ENCODE measurements at regions not wholly inside any gene's neighbourhood (a gene's known extent, or its start where the extent isn't known, plus 50 kb on each side); places are given as distances from the start of the nearest gene placed in this dataset.

DNA sequence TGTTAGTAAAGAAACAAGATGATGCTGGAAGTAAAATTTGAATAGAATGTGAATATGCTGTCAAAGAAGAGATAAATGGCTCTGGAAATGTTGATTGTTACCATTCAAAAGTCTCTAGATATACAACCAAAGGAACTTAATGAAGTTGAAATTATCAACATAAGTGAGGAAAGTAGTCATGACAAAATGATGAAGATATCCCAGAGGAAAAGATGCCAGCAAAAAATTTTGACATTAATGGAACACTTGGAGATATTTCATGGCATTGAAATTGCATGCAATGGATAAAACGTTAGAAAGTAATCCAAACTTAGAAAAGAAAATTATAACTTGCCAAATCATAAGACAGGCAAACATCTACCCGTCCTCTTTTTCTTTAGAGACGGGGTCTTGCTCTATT lies 154.5 kb upstream of the OLFM3 start:
- H3K79me2 ChIP-seq (ENCODE audit: control insufficient read depth in 1 of 2, insufficient read depth in 2 of 2, low read length in 2 of 2): no peaks in the 10 kb centered on the region
- no peak overlapping the region for H2BK5ac ChIP-seq (ENCODE audit: low read depth, low read length)
- no peaks in the 10 kb centered on the region for H3K23me2 ChIP-seq (ENCODE audit: low read depth, low read length)
- no peak for DNase-seq (ENCODE audit: low read depth in 1 of 2, low spot score in 2 of 2)
- no peak overlapping the region for H2AFZ ChIP-seq (ENCODE audit: low read length)
- H4K8ac ChIP-seq (ENCODE audit: extremely low read depth, insufficient read depth, low read length): no peak overlapping the region
- no peak overlapping the region for H3K27ac ChIP-seq (ENCODE audit: low read depth, low read length)
- H4K20me1 ChIP-seq (replicated peaks in 1 of 2; ENCODE audit: control insufficient read depth in 1 of 2, insufficient read depth in 2 of 2, low read length in 2 of 2): no peaks in the 10 kb centered on the region
- H2BK12ac ChIP-seq (ENCODE audit: low read depth, low read length): no peak overlapping the region
- H4K5ac ChIP-seq (ENCODE audit: insufficient read length, low read depth, low read length): no peak overlapping the region
- no peaks in the 10 kb centered on the region; a peak in 1 of 7 replicates for H3K4me1 ChIP-seq (replicated peaks in 1 of 4; ENCODE audit: control insufficient read depth in 3 of 4, insufficient read depth in 4 of 4, low read length in 3 of 4)
- H3K36me3 ChIP-seq (ENCODE audit: control insufficient read depth in 2 of 4, insufficient read depth in 4 of 4, low read length in 3 of 4): no peaks in the 10 kb centered on the region
- 88% methylated on average over 3 of the region's 3 CpGs; no CpG with 5 or more reads in 1 of the 2 experiments for WGBS, 2 experiments (ENCODE audit: extremely low coverage in 1 of 2, insufficient coverage in 1 of 2, insufficient read length in 1 of 2, insufficient replicate concordance in 2 of 2, low coverage in 1 of 2, low lambda C conversion rate in 2 of 2, missing lambda C conversion rate in 1 of 2)
- no peaks in the 10 kb centered on the region for H3K9me3 ChIP-seq (ENCODE audit: insufficient read depth in 2 of 2, low read depth in 1 of 2, low read length in 1 of 2)
- no peaks in the 10 kb centered on the region for H3K79me1 ChIP-seq (ENCODE audit: low read depth, low read length)
- H2BK120ac ChIP-seq (replicated peaks; ENCODE audit: low read depth, low read length): no peak overlapping the region
- no peaks in the 10 kb centered on the region for H3K27me3 ChIP-seq (replicated peaks in 1 of 4; ENCODE audit: control insufficient read depth in 3 of 4, extremely low read depth in 1 of 4, insufficient read depth in 3 of 4, low read length in 3 of 4)
- no peak for FAIRE-seq
- H3K14ac ChIP-seq (ENCODE audit: insufficient read length): no peak overlapping the region
- H3K9ac ChIP-seq (replicated peaks in 1 of 4; ENCODE audit: extremely low read depth in 1 of 4, low read depth in 3 of 4, low read length in 3 of 4): no peak overlapping the region
- POLR2A ChIA-PET (ENCODE audit: partially characterized antibody): no interaction called here
- no peak overlapping the region for H2BK15ac ChIP-seq (ENCODE audit: low read length)
- no peak overlapping the region for H4K91ac ChIP-seq (replicated peaks; ENCODE audit: insufficient read length, low read length)
- H3K4ac ChIP-seq (replicated peaks; ENCODE audit: insufficient read length, low read depth, low read length): no peak overlapping the region
- H3K56ac ChIP-seq (replicated peaks; ENCODE audit: insufficient read length, low read depth, low read length): no peak overlapping the region
- no peak overlapping the region for H2AK5ac ChIP-seq (ENCODE audit: low read depth, low read length)
- H2BK20ac ChIP-seq (ENCODE audit: low read length): no peak overlapping the region
- no peak overlapping the region for H3K4me2 ChIP-seq (ENCODE audit: insufficient read depth in 1 of 2, low read depth in 2 of 2, low read length in 2 of 2)
- H3K18ac ChIP-seq (ENCODE audit: extremely low read depth, low read length): no peak overlapping the region
- H3K23ac ChIP-seq (ENCODE audit: insufficient read length): no peak overlapping the region
- no peak overlapping the region for H3K4me3 ChIP-seq (ENCODE audit: extremely low read depth in 1 of 4, insufficient read depth in 2 of 4, low read depth in 3 of 4, low read length in 4 of 4)
- CTCF ChIA-PET (ENCODE audit: partially characterized antibody): no interaction called here
- TF ChIP-seq RXRA (IDR thresholded peaks at IDR 0.05; ENCODE audit: insufficient read depth, low read depth, low read length): no peak
- TF ChIP-seq CREB1 (IDR thresholded peaks at IDR 0.05): no peak
- no peak for TF ChIP-seq CHD2 (IDR thresholded peaks at IDR 0.05; ENCODE audit: low read length)

Data from H1 (cell line).